Activated CD4-positive, CD25-positive, alpha-beta regulatory T cell treated with anti-CD3 and anti-CD28 coated beads, Interleukin-2, amount 50 U/mL, for 24 hours (primary cell): ENCODE measurements at regions not wholly inside any gene's neighbourhood (a gene's known extent, or its start where the extent isn't known, plus 50 kb on each side); places are given as distances from the start of the nearest gene placed in this dataset.

ENCODE experiments used
- ATAC-seq, 2 donors: fragments of 150-1000 bp; cut with Tn5 transposase; one replicate each; pipeline ENCODE4 v1.10.0; 2021; ENCODE audit warnings: mild to moderate bottlenecking in 1 of 2, moderate library complexity in 1 of 2

GRCh38 chr13:109669956-109670355 lies 116.4 kb downstream of the IRS2 start:
- no peak for ATAC-seq

- ATAC-seq: no peak
These were observed 117.2 kb downstream of the IRS2 start for GRCh38 chr13:109669234-109669612.

GRCh38 chr13:109668433-109669233 lies 117.8 kb downstream of the IRS2 start:
- no peak for ATAC-seq

- ATAC-seq: no peak
These were observed 118.5 kb downstream of the IRS2 start for GRCh38 chr13:109667807-109668291.

GRCh38 chr13:109667056-109667455 lies 119.3 kb downstream of the IRS2 start:
- ATAC-seq: no peak

GRCh38 chr13:109666656-109667055 lies 119.7 kb downstream of the IRS2 start:
- no peak for ATAC-seq

- no peak for ATAC-seq
These were observed 120.6 kb downstream of the IRS2 start for GRCh38 chr13:109665781-109666249.

GRCh38 chr13:109665240-109665639 lies 121.1 kb downstream of the IRS2 start:
- ATAC-seq: no peak

- ATAC-seq: no peak
These were observed 129.0 kb downstream of the IRS2 start for GRCh38 chr13:109657395-109657794.

GRCh38 chr13:109656206-109656605 lies 130.2 kb downstream of the IRS2 start:
- no peak for ATAC-seq

GRCh38 chr13:109655611-109656010 lies 130.8 kb downstream of the IRS2 start:
- ATAC-seq: no peak

GRCh38 chr13:109655206-109655600 lies 131.2 kb downstream of the IRS2 start:
- ATAC-seq: no peak

GRCh38 chr13:109654341-109655205 lies 131.8 kb downstream of the IRS2 start:
- no peak for ATAC-seq

GRCh38 chr13:109652531-109652930 lies 133.9 kb downstream of the IRS2 start:
- ATAC-seq: no peak

- no peak for ATAC-seq
These were observed 134.5 kb downstream of the IRS2 start for GRCh38 chr13:109651854-109652253.

GRCh38 chr13:109651311-109651710 lies 135.1 kb downstream of the IRS2 start:
- ATAC-seq: no peak

GRCh38 chr13:109650861-109651260 lies 135.5 kb downstream of the IRS2 start:
- no peak for ATAC-seq

GRCh38 chr13:109649713-109650112 lies 136.7 kb downstream of the IRS2 start:
- no peak for ATAC-seq

- ATAC-seq: no peak
These were observed 138.7 kb downstream of the IRS2 start for GRCh38 chr13:109647699-109648098.

- no peak for ATAC-seq
These were observed 139.3 kb downstream of the IRS2 start for GRCh38 chr13:109647053-109647452.

GRCh38 chr13:109646423-109646822 lies 140.0 kb downstream of the IRS2 start:
- no peak for ATAC-seq

- no peak for ATAC-seq
These were observed 140.6 kb downstream of the IRS2 start for GRCh38 chr13:109645831-109646230.

GRCh38 chr13:109644956-109645355 lies 141.4 kb downstream of the IRS2 start:
- ATAC-seq: no peak
